GM19395 (cell line): ENCODE measurements at regions not wholly inside any gene's neighbourhood (a gene's known extent, or its start where the extent isn't known, plus 50 kb on each side); places are given as distances from the start of the nearest gene placed in this dataset.

Experiments
- ATAC-seq: cut with Tn5 transposase; IDR thresholded peaks from one replicate; pipeline ENCODE4 v1.9.1; 2021; ENCODE audit warnings: mild to moderate bottlenecking, moderate library complexity; ENCODE audit not compliant: unreplicated experiment

DNA sequence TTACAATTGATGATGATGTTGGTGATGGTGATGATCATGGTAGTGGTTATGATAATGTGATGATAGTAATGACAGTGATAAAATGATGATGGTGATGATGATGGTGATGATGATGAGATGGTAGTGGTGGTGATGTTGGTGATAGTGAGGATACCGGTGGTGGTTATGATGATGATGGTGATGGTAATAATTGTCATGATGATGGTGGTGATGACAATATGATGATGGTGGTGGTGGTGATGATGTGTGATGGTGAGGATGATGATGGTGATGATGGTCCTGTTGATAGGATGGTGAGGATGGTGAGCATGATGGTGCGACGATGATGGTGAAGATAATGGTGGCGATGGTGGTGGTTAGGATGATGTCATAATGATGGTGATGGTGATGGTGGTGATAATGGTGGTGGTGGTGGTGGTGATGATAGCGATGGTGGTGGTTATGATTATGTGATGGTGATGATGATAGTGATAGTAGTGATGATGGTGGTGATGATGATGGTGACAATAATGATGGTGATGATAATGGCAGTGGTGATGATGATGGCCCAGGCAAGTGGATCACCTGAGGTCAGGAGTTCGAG is 1129.9 kb downstream of the BRD1 start:
- ATAC-seq: no peak

GRCh38 chr22:48697223-48697622 is 1130.5 kb downstream of the BRD1 start:
- no peak for ATAC-seq

DNA sequence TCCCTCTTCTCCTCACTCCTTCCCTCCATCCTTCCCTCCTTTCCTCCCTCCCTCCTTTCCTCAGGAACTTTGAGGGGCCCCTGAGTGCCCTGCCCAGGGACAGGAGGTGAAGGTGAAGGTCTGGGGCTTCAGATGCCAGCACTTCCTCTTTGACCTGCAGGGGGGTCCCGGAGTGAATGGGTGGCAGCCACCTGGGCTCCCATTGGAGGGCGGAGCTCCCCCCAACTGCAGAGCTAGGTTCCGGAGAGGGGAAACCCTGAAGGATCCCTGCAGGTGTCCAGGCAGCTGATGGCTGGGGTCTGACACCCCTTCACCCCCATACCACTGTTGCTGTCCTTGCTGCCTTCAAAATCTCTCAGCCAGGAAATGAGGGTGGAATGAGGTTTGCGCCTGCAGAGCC is 1131.3 kb downstream of the BRD1 start:
- ATAC-seq: no peak

GRCh38 chr22:48695731-48696305 is 1131.9 kb downstream of the BRD1 start:
- ATAC-seq: no peak

DNA sequence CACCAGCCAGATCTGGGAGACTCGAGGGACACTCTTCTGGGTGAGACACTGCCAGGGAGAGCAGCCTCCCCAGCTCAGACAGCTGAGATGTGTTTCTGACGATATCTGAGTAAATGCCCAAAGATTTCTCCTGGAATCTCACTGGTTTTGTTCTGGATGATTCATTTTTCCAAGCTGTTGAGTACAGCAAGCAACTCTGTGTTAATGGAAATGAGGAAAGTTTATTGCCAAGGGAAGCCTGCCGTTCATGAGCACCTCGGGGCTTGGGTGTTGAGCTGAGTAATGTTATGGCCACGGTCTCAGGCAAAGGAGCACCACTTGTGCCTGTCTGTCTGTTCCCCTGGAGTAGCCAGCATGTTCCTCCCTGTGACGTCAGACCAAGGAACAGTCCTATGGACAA is 1132.4 kb downstream of the BRD1 start:
- no peak for ATAC-seq

DNA sequence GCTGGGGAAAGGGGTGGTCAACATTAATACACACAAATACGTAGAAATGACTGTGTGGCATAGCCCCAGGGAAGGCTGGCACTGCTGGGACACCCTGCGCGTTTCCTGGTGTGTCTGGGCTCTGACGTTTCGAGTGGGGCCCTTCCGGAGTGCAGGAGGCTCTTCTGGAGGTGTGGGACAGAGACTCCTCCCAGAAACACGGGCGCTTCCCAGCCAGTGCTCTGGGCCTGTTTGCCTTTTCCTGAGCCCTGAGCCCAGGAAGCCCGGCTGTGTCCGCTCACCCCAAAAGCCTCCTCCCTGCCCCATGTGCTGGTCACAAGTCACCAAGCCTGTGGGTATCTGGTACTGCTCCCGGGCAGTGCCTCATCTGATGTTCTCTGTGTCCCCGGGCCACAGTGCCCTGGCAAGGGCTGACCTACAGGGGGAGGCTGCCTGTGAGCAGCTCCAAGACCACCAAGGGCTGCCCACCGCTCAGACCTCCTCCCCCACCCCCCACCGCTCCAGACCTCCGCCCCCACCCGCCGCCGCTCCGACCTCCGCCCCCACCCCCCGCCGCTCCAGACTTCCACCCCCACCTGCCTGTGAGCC is 1133.3 kb downstream of the BRD1 start:
- ATAC-seq: no peak

GRCh38 chr22:48693377-48694135 is 1134.1 kb downstream of the BRD1 start:
- no peak for ATAC-seq

GRCh38 chr22:48692734-48693376 is 1134.8 kb downstream of the BRD1 start:
- no peak for ATAC-seq

DNA sequence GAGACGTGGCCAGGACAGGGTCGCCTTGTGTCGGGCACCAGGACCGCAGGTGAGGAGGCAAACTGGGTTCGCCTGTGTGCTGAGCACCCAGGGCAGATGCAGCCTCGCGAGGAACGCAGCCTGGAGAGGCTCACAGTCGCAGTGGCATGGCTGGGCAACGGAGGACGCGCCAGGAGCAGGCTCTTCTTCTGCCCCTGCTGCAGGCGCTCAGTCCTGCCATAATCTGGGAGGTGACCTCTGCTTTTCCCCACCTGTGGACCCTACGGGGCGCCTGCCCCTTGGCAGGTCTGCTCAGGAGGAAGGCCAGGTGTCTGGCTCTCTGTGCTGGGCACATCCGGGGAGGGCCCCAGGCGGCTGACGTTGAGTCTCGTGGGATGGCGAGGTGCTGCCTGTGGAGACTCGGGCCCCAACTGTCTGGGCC is 1136.2 kb downstream of the BRD1 start:
- ATAC-seq: no peak

- ATAC-seq: no peak
These were observed 1136.9 kb downstream of the BRD1 start for GRCh38 chr22:48690583-48691317.

- ATAC-seq: no peak
These were observed 1138.5 kb downstream of the BRD1 start for GRCh38 chr22:48689206-48689605.

DNA sequence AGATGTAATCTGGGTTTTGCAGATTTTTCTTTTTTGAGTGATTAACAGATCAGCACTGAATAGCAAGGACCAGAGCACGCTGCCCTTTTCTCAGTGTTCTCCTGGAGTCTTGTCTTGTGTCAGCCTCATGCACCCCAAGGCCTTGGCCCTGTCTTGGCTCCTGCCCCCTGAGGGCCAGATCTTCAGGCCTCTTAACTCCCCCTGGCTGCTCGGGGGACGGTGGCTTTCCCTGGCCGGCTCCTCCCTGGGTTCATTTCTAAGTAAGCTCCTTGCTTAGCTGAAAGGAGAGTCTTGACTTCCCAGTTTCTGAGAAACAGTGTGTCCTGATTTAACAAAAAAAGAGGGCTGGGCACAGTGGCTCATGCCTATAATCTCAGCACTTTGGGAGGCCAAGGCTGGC is 1139.3 kb downstream of the BRD1 start:
- no peak for ATAC-seq

GRCh38 chr22:48687606-48688005 is 1140.1 kb downstream of the BRD1 start:
- no peak for ATAC-seq

DNA sequence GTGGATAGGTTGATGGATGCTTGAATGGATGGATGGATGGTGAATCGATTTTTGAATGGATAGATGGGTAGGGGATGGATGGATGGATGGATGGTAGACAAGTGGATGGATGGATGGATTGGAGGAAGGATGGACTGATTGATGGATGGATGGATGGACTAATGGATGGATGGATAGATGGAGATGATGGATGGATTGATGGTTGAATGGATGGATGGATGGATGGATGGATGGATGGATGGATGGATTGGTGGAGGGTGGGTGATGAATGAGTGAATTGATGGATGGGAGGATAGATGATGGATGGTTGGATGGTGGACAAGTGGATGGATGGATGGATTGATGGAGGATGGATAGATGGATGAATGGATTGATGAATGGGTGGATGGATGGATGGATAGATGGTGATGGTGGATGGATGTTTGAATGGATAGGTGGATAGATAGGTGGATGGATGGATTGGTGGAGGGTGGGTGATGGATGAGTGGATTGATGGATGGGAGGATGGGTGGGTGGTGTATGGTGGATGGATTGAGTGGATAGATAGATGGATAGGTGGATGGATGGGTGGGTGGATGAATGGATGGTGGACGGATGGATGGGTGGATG is 1140.9 kb downstream of the BRD1 start:
- ATAC-seq: no peak

GRCh38 chr22:48685767-48686166 is 1141.9 kb downstream of the BRD1 start:
- ATAC-seq: no peak

DNA sequence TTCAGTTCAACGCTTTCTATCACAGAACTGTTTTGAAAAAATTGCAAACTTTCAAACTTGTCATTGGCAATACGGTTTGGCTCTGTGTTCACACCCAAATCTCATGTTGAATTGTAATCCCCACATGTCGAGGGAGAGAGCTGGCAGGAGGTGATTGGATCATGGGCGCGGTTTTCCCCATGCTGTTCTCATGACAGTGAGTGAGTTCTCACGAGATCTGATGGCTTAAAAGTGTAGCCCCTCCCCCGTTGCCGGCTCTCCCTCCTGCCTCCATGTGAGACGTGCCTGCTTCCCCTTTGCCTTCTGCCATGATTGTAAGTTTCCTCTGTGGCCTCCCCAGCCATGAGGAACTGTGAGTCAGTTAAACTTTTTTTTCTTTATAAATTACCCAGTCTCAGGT is 1144.0 kb downstream of the BRD1 start:
- no peak for ATAC-seq

DNA sequence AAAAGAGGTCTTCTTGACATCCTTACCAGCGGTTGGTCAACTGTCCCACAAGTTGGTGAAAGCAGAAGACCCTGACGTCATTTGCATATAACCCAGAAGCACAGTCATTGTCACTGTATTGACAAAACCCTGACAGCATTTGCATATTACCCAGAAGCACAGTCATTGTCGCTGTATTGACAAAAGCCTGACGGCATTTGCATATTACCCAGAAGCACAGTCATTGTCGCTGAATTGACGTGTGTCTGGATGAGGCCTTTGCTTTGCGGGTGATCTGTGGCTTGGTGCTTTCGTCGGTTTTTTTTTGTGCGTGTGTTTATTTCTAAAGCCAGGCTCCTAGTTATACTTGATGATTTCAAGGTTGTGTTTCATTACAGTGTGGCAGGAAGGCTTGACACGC is 1145.2 kb downstream of the BRD1 start:
- no peak for ATAC-seq

- no peak for ATAC-seq
These were observed 1147.1 kb downstream of the BRD1 start for GRCh38 chr22:48680601-48681000.

DNA sequence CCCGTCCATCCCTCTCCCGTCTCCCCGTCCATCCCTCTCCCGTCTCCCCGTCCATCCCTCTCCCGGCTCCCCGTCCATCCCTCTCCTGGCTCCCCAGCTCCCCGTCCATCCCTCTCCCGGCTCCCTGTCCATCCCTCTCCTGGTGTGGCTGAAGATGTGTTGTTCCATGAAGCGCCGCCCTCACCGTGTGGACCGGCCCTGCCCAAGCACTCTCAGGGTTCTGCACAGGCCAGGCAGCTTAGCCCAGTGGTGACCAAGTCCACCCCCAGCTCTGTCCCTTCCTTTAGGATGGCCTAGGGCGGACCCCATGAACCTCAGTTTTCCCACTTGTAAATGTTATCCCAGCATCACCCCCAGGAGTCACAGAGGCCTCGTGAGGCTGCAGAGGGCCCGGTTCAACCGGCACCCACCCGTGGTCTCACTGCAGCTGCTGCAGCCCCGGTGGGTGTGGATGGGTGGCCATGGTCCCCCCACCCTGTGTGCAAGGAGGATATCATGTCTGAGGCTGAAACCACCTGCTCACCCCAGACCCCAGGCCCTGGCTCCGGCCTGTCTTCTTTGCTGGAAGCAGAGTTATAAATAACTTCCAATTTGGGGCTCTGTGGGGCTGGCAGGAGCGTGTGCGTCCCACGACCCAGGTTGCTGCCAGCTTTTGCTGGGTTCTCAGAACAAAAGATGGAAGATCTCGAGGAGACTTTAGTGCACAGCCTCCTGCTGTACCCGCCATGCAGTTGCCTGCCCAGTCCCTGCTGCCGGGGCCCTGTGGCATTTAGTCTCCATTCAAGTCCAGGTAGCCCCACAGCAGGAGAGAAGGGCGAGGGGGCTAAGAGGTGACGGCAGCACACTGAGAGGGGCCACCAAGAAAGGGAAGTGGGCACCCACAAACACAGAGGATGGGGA is 1147.8 kb downstream of the BRD1 start:
- ATAC-seq: no peak
